ENCODE measurements at regions not wholly inside any gene's neighbourhood (a gene's known extent, or its start where the extent isn't known, plus 50 kb on each side); places are given as distances from the start of the nearest gene placed in this dataset.

- TF ChIP-seq CTCF (IDR thresholded peaks at IDR 0.05) (no peak), POLR2A (IDR thresholded peaks at IDR 0.05) (no peak)
Observed at GRCh38 chr21:45343891-45344290, 56.2 kb upstream of the POFUT2 start.
